ENCODE measurements at regions not wholly inside any gene's neighbourhood (a gene's known extent, or its start where the extent isn't known, plus 50 kb on each side); places are given as distances from the start of the nearest gene placed in this dataset.

DNA sequence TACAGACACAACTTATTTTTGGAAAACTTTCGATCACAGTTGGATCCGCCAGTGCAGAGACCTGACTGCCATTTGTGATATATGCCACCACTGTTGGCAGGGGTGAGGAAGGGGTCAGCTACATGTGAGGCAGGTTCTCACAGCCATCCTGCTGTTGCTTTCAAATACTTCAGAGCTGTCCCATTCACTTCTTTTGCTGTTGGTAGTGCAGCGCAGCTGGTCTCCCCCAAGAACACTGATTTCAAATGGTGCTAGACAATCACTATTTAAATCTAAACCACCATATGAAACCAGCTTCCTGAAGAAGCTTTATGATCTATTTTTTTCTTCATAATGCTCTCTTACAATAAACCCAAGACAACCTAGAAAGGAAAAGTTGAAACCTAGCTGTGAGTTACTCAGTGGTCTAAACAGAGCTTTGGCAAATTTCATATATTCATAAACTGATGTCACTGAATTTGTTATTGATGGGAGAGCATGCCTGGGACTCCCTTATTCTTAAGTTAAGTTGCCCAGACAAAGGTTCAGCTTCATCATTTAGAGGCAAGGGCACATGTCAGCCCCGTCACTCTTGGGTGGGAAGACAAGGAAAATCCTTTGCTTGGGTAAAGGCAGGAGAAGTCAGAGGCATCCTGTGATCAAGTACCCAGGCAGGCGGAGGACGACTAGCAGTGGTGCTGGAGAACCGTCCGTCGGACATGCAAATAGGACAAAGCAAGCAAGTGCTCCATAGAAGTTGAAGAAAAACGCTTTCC lies 143.4 kb upstream of the KLF14 start:
- peaks cover 0 to 8% (median 0%) of the 10 kb centered on the region in 4 donors for H3K4me1 ChIP-seq
- intact Hi-C loops (cut with DNase I), result no loop called here

DNA sequence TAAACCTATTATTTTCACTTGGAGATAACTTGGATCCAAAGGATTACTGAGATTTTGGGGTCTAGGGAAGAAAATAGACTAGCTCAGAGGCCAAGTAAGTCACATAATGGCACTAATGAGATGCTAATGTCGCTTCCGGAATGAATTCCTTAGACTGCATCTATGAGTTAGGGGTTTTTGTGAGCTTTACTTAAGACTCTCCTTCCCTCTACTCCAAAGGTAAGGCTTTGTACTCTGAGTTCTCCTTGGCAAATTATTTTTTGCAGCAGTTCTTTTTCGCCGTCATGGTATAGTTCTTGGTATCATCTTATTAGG lies 143.9 kb upstream of the KLF14 start:
- WGBS (ENCODE audit: insufficient coverage, low coverage, low lambda C conversion rate, missing lambda C conversion rate), result 77% methylated on average over 4 of the region's 4 CpGs
- no peak for TF ChIP-seq POLR2A (IDR thresholded peaks at IDR 0.05)
- TF ChIP-seq, protein P1, sequence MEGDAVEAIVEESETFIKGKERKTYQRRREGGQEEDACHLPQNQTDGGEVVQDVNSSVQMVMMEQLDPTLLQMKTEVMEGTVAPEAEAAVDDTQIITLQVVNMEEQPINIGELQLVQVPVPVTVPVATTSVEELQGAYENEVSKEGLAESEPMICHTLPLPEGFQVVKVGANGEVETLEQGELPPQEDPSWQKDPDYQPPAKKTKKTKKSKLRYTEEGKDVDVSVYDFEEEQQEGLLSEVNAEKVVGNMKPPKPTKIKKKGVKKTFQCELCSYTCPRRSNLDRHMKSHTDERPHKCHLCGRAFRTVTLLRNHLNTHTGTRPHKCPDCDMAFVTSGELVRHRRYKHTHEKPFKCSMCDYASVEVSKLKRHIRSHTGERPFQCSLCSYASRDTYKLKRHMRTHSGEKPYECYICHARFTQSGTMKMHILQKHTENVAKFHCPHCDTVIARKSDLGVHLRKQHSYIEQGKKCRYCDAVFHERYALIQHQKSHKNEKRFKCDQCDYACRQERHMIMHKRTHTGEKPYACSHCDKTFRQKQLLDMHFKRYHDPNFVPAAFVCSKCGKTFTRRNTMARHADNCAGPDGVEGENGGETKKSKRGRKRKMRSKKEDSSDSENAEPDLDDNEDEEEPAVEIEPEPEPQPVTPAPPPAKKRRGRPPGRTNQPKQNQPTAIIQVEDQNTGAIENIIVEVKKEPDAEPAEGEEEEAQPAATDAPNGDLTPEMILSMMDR (IDR thresholded peaks at IDR 0.05), result no peak
- H3K27ac ChIP-seq, result no peak overlapping the region
- H3K9me3 ChIP-seq, result no peaks in the 10 kb centered on the region
- ATAC-seq (no peak), DNase-seq (no peak)
- H3K36me3 ChIP-seq, result peaks cover 0 to 31% (median 16%) of the 10 kb centered on the region in 4 donors
- intact Hi-C loops (cut with DNase I), result no loop called here
- no peak overlapping the region for H3K4me3 ChIP-seq
- H3K4me1 ChIP-seq, result peaks cover 0 to 13% (median 0%) of the 10 kb centered on the region in 4 donors
- no peaks in the 10 kb centered on the region for H3K27me3 ChIP-seq

More for the DNA sequence above, 143.4 kb upstream of the KLF14 start:
- H3K4me3 ChIP-seq, result no peak overlapping the region
- TF ChIP-seq, protein P1 (IDR thresholded peaks at IDR 0.05), result no peak
- TF ChIP-seq POLR2A (IDR thresholded peaks at IDR 0.05), result no peak
- WGBS (ENCODE audit: insufficient coverage, low coverage, low lambda C conversion rate, missing lambda C conversion rate), result 88% methylated on average over 10 of the region's 10 CpGs
- H3K36me3 ChIP-seq, result peaks cover 0 to 30% (median 15%) of the 10 kb centered on the region in 4 donors
- no peak overlapping the region for H3K27ac ChIP-seq
- DNase-seq, result no peak
- no peaks in the 10 kb centered on the region for H3K27me3 ChIP-seq
- no peaks in the 10 kb centered on the region for H3K9me3 ChIP-seq
- no peak for ATAC-seq

DNA sequence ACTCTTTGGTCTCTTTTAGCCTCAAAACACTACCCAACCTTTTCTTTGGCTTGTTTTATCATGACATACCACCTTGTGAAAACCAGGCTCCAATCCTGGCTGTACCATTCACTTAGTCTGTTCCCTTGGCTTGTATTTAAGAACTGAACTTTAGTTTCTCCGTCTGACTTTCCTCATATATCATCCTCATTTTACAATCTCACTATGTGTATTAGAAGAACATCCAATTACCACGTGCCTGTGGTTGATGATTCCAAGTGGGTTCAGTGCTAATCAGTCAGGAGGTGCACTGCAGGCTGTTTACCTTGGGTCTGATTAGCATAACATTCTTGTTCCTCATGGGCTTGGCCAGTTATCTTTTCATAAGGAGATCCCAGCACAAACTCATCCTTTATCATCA lies 144.8 kb upstream of the KLF14 start:
- peaks cover 0 to 18% (median 0%) of the 10 kb centered on the region in 4 donors for H3K4me1 ChIP-seq
- no peak overlapping the region for H3K4me3 ChIP-seq
- WGBS (ENCODE audit: insufficient coverage, low coverage, low lambda C conversion rate, missing lambda C conversion rate), result 62% methylated on average over 2 of the region's 2 CpGs
- no peak for DNase-seq
- H3K27ac ChIP-seq, result no peak overlapping the region
- ATAC-seq, result no peak
- TF ChIP-seq POLR2A (IDR thresholded peaks at IDR 0.05), result no peak
- TF ChIP-seq, protein P1 (IDR thresholded peaks at IDR 0.05), result no peak
- peaks cover 0 to 36% (median 18%) of the 10 kb centered on the region in 4 donors for H3K36me3 ChIP-seq
- H3K27me3 ChIP-seq, result no peaks in the 10 kb centered on the region
- intact Hi-C loops (cut with DNase I), result no loop called here
- H3K9me3 ChIP-seq, result no peaks in the 10 kb centered on the region

DNA sequence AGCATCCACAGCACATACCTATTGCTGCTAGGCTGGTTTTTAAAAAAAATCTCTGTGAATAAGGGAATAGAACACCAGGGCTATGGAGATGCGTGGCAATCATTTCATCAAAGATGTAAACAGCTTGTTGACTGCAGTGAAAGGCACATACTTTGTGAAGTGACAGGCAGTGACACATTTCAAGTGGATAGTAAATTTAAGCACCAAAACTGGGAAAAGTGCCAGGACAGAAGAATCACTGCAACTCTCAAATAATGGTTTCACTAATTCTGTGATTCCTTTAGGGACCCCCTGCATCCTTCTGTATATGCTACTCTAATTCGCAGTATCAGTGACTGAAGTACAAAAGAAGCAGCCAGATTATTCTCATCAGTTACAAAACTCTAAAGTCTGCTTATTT lies 145.2 kb upstream of the KLF14 start:
- ATAC-seq, result no peak
- Histone ChIP-seq H3K4me3 (no peak overlapping the region), H3K36me3 (peaks cover 0 to 36% (median 21%) of the 10 kb centered on the region in 4 donors)

More for the DNA sequence above, 145.2 kb upstream of the KLF14 start:
- intact Hi-C loops (cut with DNase I), result no loop called here
- Histone ChIP-seq H3K27me3 (no peaks in the 10 kb centered on the region), H3K27ac (no peak overlapping the region), H3K4me1 (peaks cover 0 to 22% (median 0%) of the 10 kb centered on the region in 4 donors), H3K9me3 (no peaks in the 10 kb centered on the region)
- 89% methylated on average over 2 of the region's 2 CpGs for WGBS (ENCODE audit: insufficient coverage, low coverage, low lambda C conversion rate, missing lambda C conversion rate)
- TF ChIP-seq, protein P1 (IDR thresholded peaks at IDR 0.05), result no peak
- TF ChIP-seq POLR2A (IDR thresholded peaks at IDR 0.05), result no peak
- no peak for DNase-seq
